ENCODE measurements at regions not wholly inside any gene's neighbourhood (a gene's known extent, or its start where the extent isn't known, plus 50 kb on each side); places are given as distances from the start of the nearest gene placed in this dataset.

- peak; percentile 60 for DNase-seq (ENCODE audit: low spot score)
These were observed 410.9 kb upstream of the SOX9 start for GRCh38 chr17:71709946-71710345.

GRCh38 chr17:71710816-71711215 lies 410.0 kb upstream of the SOX9 start:
- no peak for DNase-seq (ENCODE audit: low spot score)

- DNase-seq (ENCODE audit: low spot score): no peak
These were observed 407.0 kb upstream of the SOX9 start for GRCh38 chr17:71713846-71714245.

- no peak for DNase-seq (ENCODE audit: low spot score)
These were observed 396.5 kb upstream of the SOX9 start for GRCh38 chr17:71724339-71724738.

GRCh38 chr17:71725811-71726210 lies 395.0 kb upstream of the SOX9 start:
- DNase-seq (ENCODE audit: low spot score): no peak

- DNase-seq (ENCODE audit: low spot score): peak; percentile 10
These were observed 394.5 kb upstream of the SOX9 start for GRCh38 chr17:71726341-71726740.

- DNase-seq (ENCODE audit: low spot score): no peak
These were observed 393.5 kb upstream of the SOX9 start for GRCh38 chr17:71727292-71727691.

GRCh38 chr17:71727723-71728122 lies 393.1 kb upstream of the SOX9 start:
- DNase-seq (ENCODE audit: low spot score): no peak

GRCh38 chr17:71730871-71731270 lies 389.9 kb upstream of the SOX9 start:
- DNase-seq (ENCODE audit: low spot score): no peak

GRCh38 chr17:71735893-71736292 lies 384.9 kb upstream of the SOX9 start:
- DNase-seq (ENCODE audit: low spot score): no peak

- no peak for DNase-seq (ENCODE audit: low spot score)
These were observed 380.0 kb upstream of the SOX9 start for GRCh38 chr17:71740866-71741265.

- no peak for DNase-seq (ENCODE audit: low spot score)
These were observed 379.0 kb upstream of the SOX9 start for GRCh38 chr17:71741836-71742235.

GRCh38 chr17:71748872-71749271 lies 371.9 kb upstream of the SOX9 start:
- no peak for DNase-seq (ENCODE audit: low spot score)

GRCh38 chr17:71753070-71753469 lies 367.8 kb upstream of the SOX9 start:
- DNase-seq (ENCODE audit: low spot score): no peak

- peak; percentile 13 for DNase-seq (ENCODE audit: low spot score)
These were observed 363.7 kb upstream of the SOX9 start for GRCh38 chr17:71757156-71757555.

GRCh38 chr17:71757956-71758355 lies 362.9 kb upstream of the SOX9 start:
- DNase-seq (ENCODE audit: low spot score): no peak

GRCh38 chr17:71759422-71760060 lies 361.3 kb upstream of the SOX9 start:
- no peak for DNase-seq (ENCODE audit: low spot score)

GRCh38 chr17:71760062-71760720 lies 360.6 kb upstream of the SOX9 start:
- DNase-seq (ENCODE audit: low spot score): peak; percentile 10

- no peak for DNase-seq (ENCODE audit: low spot score)
These were observed 358.3 kb upstream of the SOX9 start for GRCh38 chr17:71762526-71762925.

- no peak for DNase-seq (ENCODE audit: low spot score)
These were observed 356.3 kb upstream of the SOX9 start for GRCh38 chr17:71764505-71764904.

- no peak for DNase-seq (ENCODE audit: low spot score)
These were observed 355.4 kb upstream of the SOX9 start for GRCh38 chr17:71765437-71765836.

- no peak for DNase-seq (ENCODE audit: low spot score)
These were observed 351.0 kb upstream of the SOX9 start for GRCh38 chr17:71769850-71770249.

- no peak for DNase-seq (ENCODE audit: low spot score)
These were observed 343.7 kb upstream of the SOX9 start for GRCh38 chr17:71777048-71777640.

GRCh38 chr17:71779482-71779881 lies 341.3 kb upstream of the SOX9 start:
- no peak for DNase-seq (ENCODE audit: low spot score)

Measured in AG08395 (cell line).